HG03025 (cell line): ENCODE measurements at regions not wholly inside any gene's neighbourhood (a gene's known extent, or its start where the extent isn't known, plus 50 kb on each side); places are given as distances from the start of the nearest gene placed in this dataset.
"Not testable (repeated sequence)": the region's sequence is repeated elsewhere in the genome, so short reads cannot be mapped to it uniquely, and the experiment has no call there.

Experiments used
- ATAC-seq: cut with Tn5 transposase; IDR thresholded peaks from one replicate; pipeline ENCODE4 v1.9.1; 2021; ENCODE audit warnings: mild to moderate bottlenecking, moderate library complexity; ENCODE audit not compliant: unreplicated experiment, low FRiP score

DNA sequence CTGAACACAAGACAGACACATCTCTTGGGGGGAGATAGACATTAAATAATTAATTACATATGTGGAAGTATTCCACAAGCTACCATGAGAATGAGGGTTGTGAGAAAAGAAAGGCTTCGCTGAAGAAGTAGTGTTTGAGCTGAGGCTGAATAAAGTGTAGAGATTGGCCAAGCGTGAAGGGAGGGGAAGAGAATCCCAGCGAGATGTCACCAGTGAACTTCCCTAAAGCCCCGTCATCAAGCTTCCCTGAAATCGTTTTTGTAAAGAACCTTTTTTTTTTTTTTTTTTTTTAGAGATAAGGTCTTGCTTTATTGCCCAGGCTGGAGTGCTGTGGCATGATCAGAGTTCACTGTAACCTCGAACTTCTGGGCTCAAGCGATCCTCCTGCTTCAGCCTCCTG lies 235.2 kb downstream of the KCNRG start:
- no peak for ATAC-seq

DNA sequence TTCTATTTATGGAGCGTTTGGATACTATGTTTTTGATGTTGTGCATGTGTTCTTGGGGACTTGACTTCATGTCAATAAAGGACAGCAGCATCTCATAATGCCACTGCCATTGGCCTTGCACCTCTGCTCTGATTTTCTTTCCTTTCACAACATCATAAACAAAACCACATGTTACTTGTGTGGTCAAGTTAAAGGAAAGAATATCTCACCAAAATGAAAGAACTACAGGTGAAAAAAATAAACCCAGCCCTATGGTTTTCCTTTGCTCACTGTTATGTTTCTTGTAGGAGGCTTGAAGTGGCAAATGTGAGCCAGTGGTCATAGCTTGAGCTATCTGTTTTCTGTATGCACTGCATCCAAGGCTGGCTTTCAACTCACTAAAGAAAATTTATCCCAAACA lies 240.4 kb downstream of the KCNRG start:
- ATAC-seq, result no peak

- not testable (repeated sequence) for ATAC-seq
These were observed 241.5 kb downstream of the KCNRG start for GRCh38 chr13:50256536-50257321.

DNA sequence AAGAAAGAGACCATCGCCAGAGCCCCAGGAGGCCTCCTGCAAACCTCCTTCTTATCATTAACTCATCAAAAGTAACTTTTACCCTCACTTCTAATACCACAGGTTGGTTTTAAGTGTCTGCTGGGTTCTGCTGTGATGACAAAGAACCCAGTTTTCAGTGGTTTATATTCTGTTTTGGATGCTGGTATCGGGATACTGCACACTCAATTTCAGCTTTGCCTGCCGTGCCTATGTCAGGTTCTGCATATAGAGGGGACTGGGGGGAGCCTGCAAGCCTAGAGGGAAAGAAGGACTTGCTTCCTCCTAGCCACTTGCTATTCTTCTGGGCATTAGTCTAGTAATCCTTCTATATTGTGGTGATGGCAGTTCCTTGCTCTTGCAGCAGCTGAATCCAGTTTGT lies 242.4 kb downstream of the KCNRG start:
- ATAC-seq, result no peak

GRCh38 chr13:50261130-50261901 lies 246.1 kb downstream of the KCNRG start:
- no peak for ATAC-seq

- ATAC-seq, result no peak
These were observed 251.8 kb downstream of the KCNRG start for GRCh38 chr13:50267066-50267465.

GRCh38 chr13:50267917-50268316 lies 252.7 kb downstream of the KCNRG start:
- ATAC-seq, result no peak

DNA sequence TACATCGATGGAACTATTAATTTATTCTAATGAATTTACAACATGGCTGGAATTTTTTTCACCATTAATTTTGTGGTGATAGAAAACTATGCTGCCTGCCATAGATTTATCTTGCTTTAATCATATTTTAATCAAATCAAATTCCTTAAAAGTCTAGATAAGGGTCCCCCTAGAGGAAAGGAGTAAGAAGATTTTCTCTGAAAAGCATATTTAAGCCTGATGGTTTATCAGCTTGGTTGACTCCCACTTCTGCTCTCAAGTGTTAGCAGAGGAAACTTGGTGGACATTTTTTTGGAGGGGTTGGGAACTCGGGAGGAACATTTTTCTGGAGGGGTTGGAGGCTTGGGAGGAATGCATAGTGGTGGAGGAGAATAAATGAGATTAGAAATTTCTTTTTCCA lies 253.3 kb downstream of the KCNRG start:
- ATAC-seq, result no peak

DNA sequence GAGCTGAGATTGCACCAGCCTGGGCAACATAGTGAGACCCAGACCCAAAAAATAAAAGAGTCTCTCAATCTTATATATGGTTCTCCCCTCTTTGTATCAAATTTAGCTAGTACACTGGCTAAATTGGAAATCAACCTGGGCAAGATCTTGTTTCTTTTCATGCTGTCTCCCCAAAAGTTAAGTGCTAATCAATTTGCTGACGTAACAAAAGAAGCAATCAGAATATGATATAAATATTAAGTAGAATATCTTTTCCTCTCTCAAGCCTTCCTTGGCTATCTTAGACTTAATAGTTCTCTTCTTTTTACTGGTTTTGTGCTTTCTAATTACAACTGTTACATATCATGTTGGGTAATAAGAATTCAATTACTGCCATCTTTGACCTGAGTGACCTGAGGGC lies 258.9 kb downstream of the KCNRG start:
- no peak for ATAC-seq

DNA sequence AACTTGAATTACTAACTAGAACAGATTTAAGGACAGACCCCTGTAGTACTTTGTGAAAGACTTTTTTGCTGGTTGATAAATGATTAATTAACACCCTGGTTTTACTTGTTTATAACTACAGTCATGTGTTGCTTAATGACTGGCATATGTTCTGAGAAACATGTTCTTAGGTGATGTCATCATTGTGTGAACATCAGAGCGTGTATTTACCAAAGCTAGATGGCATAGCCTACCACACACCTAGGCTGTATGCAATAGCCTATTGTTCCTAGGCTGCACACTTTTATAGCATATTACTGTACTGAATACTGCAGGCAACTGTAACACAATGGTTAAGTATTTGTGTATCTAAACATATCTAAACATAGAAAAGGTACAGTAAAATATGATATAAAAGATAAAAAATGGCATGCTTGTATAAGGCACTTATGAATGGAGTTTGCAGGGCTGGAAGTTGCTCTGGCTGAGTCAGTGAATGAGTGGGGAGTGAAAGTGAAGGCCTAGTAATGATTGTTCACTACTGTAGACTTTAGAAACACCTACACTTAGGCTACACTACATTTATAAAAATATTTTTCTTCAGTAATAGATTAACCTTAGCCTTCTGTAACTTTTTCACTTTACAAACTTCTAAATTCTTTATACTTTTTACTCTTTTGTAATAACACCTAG lies 260.3 kb downstream of the KCNRG start:
- no peak for ATAC-seq

- ATAC-seq, result no peak
These were observed 261.3 kb downstream of the KCNRG start for GRCh38 chr13:50276550-50276949.

- no peak for ATAC-seq
These were observed 261.9 kb downstream of the KCNRG start for GRCh38 chr13:50277127-50277526.

GRCh38 chr13:50277906-50278305 lies 262.7 kb downstream of the KCNRG start:
- no peak for ATAC-seq

DNA sequence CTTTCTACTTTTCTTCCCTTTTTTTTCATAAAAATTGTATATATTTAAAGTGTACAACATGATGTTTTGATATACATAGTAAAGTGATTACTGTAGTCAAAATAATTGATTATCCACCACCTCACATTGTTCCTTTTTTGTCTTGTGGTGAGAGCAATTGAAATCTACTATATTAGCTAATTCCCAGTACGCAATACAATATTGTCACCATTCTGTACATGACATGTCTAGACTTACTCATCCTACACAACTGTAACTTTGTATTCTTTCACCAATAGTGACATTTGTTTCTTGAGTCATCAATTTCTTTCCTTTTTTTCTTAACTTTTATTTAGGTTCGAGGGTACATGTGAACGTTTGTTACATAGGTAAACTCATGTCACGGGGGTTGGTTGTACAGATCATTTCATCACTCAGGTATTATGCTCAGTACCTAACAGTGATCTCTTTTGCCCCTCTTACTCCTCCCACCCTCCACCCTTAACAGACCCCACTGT lies 265.2 kb downstream of the KCNRG start:
- no peak for ATAC-seq

DNA sequence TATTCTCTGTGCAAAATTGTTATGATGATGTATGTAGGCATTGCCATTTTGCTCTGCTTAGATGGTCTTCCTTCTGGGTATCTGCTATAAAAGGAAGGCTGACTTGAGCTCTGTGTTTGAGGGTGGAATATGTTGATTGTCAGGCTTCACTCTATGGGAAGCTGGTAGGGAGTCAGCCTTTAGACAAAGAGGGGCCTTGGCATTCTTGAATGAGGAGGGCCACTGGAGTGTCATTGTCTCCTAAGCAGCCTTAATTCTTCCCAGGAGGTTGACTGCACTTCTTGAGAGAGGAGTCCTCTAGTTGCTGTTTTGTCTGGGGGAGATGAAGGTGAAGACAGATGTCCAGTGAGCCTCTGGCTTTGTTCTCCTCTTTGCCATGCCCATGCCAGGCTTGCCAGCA lies 266.8 kb downstream of the KCNRG start:
- ATAC-seq, result no peak

DNA sequence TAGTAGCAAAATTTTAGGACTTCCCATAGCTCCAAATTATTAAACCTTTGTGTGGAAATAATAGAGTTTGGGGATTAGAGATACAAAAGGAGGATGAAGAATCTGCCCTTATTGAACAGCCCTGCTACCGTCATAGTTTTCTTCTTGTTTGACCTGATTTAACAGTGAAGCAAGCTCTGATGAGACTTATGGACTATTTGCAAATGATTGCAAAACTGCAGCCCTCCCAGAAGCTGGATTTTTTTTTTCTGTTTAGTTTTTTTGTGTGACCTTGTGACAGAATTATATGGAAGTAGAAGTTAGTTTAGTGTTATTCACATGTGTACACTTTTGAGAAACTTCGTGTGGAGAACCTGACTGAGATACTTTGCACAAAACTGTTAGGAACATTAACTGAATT lies 267.8 kb downstream of the KCNRG start:
- ATAC-seq, result no peak

GRCh38 chr13:50284540-50284939 lies 269.3 kb downstream of the KCNRG start:
- ATAC-seq, result peak; percentile 67

DNA sequence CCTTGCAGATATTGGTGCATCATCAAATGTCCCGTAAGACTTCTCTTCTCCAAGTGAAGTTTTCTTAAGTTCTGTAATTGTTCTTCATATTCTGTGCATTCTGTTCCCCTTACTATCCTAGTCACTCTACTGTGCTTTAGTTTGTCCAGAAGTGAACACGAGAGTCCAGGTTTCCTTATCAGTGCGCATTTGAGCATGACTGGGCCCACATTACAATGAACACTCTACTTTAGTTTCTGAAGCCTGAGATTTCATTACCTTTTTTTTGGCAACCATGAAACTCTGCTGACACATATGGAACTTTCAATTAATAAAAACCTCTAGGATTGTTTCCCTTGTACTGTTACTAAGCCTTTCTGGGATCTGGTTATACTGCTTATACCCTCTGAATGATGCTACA lies 270.0 kb downstream of the KCNRG start:
- peak; percentile 61 for ATAC-seq

DNA sequence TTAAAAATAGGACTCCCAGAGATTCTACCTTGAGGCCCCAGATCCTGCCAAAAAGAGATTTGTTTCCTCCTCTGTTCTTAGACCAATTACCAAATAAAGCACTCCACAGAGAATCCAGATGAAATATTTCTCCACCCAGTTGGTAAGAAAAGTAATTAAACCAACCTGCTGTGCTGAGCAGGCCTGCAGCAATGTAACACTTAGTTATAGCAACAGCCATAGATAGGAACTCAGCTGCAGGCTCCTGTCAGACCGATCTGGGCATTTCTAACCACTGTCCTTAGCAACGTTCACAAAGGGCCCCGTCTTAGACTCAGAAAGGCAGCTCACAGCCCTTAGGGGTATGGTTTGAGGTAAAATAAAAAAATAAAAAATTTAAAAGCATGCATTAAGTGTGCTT lies 271.1 kb downstream of the KCNRG start:
- ATAC-seq, result no peak

DNA sequence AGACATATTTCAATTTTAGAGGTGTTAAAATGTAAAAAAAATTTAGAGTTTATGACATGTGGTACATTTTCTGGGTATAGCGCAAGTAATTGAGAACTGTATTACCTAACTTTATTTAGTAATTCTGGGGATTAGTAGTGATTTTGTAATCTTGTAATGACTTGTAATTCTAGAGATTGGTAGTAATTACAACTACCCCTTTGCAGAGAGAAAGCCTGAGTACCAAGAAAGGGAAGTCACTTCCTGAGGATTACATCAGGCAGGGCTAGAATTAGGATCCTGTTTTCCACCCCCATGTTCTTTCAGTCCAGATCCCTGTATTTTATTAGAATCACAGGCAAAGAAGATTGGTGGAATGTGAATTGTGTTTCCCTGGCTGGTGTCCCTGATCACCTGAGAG lies 274.9 kb downstream of the KCNRG start:
- no peak for ATAC-seq

- no peak for ATAC-seq
These were observed 276.4 kb downstream of the KCNRG start for GRCh38 chr13:50291611-50292010.
